Posterior vena cava (tissue), 2 donors: ENCODE measurements at regions not wholly inside any gene's neighbourhood (a gene's known extent, or its start where the extent isn't known, plus 50 kb on each side); places are given as distances from the start of the nearest gene placed in this dataset.
"Not testable (repeated sequence)": the region's sequence is repeated elsewhere in the genome, so short reads cannot be mapped to it uniquely, and the experiment has no call there.

Source experiments
- DNase-seq: peaks from one replicate; pipeline ENCODE4 v3.0.0-alpha.2; 2020; ENCODE audit warnings: low spot score
- intact Hi-C, 2 donors: fragments of 100-400 bp; cut with DNase I; formaldehyde crosslinking; loops; one replicate each; pipeline versions ENCODE4 v1.14.1 to v1.14.2; 2022 to 2023
- donor health status: DM: yes; HTN: yes; CAD: no.
- donor health status: DM: yes; HTN: yes; CAD: no.

- intact Hi-C loops = no loop called here
- DNase-seq = no peak
Observed at GRCh38 chr3:177334803-177335202, 137.5 kb upstream of the TBL1XR1 start.

GRCh38 chr3:177335728-177336127 lies 138.4 kb upstream of the TBL1XR1 start:
- intact Hi-C loops = no loop called here

GRCh38 chr3:177336873-177337450 lies 139.7 kb upstream of the TBL1XR1 start:
- intact Hi-C loops = no loop called here
- DNase-seq = no peak

More at GRCh38 chr3:177335728-177336127, 138.4 kb upstream of the TBL1XR1 start:
- no peak for DNase-seq

GRCh38 chr3:177337541-177338331 lies 140.5 kb upstream of the TBL1XR1 start:
- no peak for DNase-seq
- intact Hi-C loops = no loop called here

- intact Hi-C loops = no loop called here
- DNase-seq = no peak
Observed at GRCh38 chr3:177338697-177339219, 141.5 kb upstream of the TBL1XR1 start.

GRCh38 chr3:177339220-177339703 lies 142.0 kb upstream of the TBL1XR1 start:
- intact Hi-C loops, DNase-seq: not testable (repeated sequence)

- no peak for DNase-seq
- intact Hi-C loops = no loop called here
Observed at GRCh38 chr3:177340243-177340830, 143.1 kb upstream of the TBL1XR1 start.

GRCh38 chr3:177341736-177342419 lies 144.6 kb upstream of the TBL1XR1 start:
- DNase-seq = no peak
- intact Hi-C loops = no loop called here

- no peak for DNase-seq
- intact Hi-C loops = no loop called here
Observed at GRCh38 chr3:177343122-177343625, 145.9 kb upstream of the TBL1XR1 start.

GRCh38 chr3:177345049-177345972 lies 148.0 kb upstream of the TBL1XR1 start:
- peak; percentile 94 for DNase-seq
- intact Hi-C loops = no loop called here

- intact Hi-C loops = no loop called here
Observed at GRCh38 chr3:177345973-177346503, 148.8 kb upstream of the TBL1XR1 start.

GRCh38 chr3:177346878-177347277 lies 149.6 kb upstream of the TBL1XR1 start:
- no peak for DNase-seq
- intact Hi-C loops = no loop called here

More at GRCh38 chr3:177345973-177346503, 148.8 kb upstream of the TBL1XR1 start:
- DNase-seq = no peak

- intact Hi-C loops = no loop called here
- no peak for DNase-seq
Observed at GRCh38 chr3:177347611-177348010, 150.3 kb upstream of the TBL1XR1 start.

GRCh38 chr3:177348974-177349373 lies 151.7 kb upstream of the TBL1XR1 start:
- intact Hi-C loops = no loop called here
- no peak for DNase-seq

GRCh38 chr3:177349384-177349783 lies 152.1 kb upstream of the TBL1XR1 start:
- intact Hi-C loops = no loop called here
- no peak for DNase-seq

- intact Hi-C loops = loop anchor here (10.0 kb wide), 2 partner anchors 295 to 975 kb away; no protein-coding TSS in a partner anchor
- no peak for DNase-seq
Observed at GRCh38 chr3:177350121-177350520, 152.8 kb upstream of the TBL1XR1 start.

- no peak for DNase-seq
- intact Hi-C loops = loop anchor here (10.0 kb wide), 2 partner anchors 296 to 974 kb away; no protein-coding TSS in a partner anchor
Observed at GRCh38 chr3:177351206-177351605, 153.9 kb upstream of the TBL1XR1 start.

- intact Hi-C loops = loop anchor here (10.0 kb wide), 2 partner anchors 297 to 973 kb away; no protein-coding TSS in a partner anchor
- no peak for DNase-seq
Observed at GRCh38 chr3:177351757-177352158, 154.5 kb upstream of the TBL1XR1 start.
